ENCODE measurements at regions not wholly inside any gene's neighbourhood (a gene's known extent, or its start where the extent isn't known, plus 50 kb on each side); places are given as distances from the start of the nearest gene placed in this dataset.

- TF ChIP-seq, protein P1, sequence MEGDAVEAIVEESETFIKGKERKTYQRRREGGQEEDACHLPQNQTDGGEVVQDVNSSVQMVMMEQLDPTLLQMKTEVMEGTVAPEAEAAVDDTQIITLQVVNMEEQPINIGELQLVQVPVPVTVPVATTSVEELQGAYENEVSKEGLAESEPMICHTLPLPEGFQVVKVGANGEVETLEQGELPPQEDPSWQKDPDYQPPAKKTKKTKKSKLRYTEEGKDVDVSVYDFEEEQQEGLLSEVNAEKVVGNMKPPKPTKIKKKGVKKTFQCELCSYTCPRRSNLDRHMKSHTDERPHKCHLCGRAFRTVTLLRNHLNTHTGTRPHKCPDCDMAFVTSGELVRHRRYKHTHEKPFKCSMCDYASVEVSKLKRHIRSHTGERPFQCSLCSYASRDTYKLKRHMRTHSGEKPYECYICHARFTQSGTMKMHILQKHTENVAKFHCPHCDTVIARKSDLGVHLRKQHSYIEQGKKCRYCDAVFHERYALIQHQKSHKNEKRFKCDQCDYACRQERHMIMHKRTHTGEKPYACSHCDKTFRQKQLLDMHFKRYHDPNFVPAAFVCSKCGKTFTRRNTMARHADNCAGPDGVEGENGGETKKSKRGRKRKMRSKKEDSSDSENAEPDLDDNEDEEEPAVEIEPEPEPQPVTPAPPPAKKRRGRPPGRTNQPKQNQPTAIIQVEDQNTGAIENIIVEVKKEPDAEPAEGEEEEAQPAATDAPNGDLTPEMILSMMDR (IDR thresholded peaks at IDR 0.05): no peak
- no peak for TF ChIP-seq EP300 (IDR thresholded peaks at IDR 0.05)
These were observed 665.2 kb downstream of the DIPK2A start for GRCh38 chr3:144636833-144637232.
